ENCODE measurements at regions not wholly inside any gene's neighbourhood (a gene's known extent, or its start where the extent isn't known, plus 50 kb on each side); places are given as distances from the start of the nearest gene placed in this dataset.

DNA sequence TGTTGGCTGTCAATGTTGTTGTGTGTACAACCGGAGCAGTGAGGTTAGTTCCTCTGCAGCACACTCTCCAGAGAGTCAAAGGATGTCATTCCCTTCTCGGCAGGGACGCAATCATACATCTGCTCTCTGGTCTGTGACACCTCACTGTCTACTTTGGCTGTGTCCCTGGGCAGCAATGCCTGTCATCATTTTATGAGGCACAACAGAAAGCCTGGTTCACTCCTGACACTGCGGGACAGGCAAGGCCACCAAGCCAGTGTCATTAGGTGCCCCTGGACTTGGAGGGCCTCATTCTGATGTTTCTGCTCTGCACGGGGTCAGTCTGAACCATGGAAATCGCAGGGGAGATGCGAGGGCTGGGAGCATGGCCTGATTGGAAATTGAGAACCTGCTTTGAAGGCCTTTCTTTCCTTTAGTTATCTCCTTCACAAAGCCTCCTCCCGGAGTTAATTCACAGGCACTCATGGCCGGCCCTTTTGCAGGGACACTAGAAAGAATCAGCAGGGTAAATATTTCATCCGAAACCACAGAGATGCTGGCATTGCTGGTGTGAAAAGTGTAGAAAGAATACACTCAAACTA is 284.4 kb downstream of the ZNF536 start:
- no peak for DNase-seq (ENCODE audit: low spot score)
- TF ChIP-seq, protein P1, sequence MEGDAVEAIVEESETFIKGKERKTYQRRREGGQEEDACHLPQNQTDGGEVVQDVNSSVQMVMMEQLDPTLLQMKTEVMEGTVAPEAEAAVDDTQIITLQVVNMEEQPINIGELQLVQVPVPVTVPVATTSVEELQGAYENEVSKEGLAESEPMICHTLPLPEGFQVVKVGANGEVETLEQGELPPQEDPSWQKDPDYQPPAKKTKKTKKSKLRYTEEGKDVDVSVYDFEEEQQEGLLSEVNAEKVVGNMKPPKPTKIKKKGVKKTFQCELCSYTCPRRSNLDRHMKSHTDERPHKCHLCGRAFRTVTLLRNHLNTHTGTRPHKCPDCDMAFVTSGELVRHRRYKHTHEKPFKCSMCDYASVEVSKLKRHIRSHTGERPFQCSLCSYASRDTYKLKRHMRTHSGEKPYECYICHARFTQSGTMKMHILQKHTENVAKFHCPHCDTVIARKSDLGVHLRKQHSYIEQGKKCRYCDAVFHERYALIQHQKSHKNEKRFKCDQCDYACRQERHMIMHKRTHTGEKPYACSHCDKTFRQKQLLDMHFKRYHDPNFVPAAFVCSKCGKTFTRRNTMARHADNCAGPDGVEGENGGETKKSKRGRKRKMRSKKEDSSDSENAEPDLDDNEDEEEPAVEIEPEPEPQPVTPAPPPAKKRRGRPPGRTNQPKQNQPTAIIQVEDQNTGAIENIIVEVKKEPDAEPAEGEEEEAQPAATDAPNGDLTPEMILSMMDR (IDR thresholded peaks at IDR 0.05; ENCODE audit: extremely low read depth, insufficient read depth, missing control alignments) = no peak
- in situ Hi-C loops (cut with MboI; ENCODE audit: low pct_unique_long_range_greater_than_20kb, low sequenced_read_pairs, unreplicated experiment) = loop anchor here (25.0 kb wide), 1 partner anchor 919 kb away; no protein-coding TSS in a partner anchor

DNA sequence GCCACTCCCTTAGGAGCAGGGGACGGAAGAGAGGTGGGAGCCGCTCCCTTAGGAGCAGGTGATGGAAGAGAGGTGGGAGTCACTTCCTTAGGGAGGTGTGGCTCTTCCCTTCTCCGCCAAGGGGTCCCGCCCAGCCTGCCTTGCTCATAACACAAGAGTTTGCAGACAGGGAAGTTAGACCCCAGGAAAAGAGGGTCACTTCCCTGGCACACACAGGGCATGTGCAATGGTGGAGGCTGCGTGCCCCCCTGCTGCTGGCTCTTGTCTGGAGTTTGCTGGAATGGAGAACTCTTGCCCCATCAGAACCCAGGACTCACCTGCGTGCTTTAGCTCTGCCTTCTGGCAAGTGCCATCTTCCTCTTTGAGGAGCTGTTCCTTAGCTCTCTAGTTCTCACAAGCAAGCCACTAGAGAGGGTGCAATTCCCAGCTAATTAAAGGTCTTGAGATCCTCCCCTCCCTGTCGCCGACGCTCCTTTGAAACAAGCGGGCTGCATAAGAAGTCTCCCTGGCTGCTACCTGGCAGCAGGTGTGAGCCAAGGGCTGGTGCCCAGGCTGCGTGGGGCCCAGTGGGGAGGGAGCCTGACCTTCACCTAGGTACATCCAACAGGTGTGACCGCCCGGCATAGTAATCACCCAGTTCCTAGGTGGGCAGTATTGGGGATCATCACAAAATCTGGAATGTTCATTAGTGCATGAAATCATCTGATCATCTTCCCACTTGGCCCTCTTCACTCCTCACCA is 281.6 kb downstream of the ZNF536 start:
- TF ChIP-seq, protein P1 (IDR thresholded peaks at IDR 0.05; ENCODE audit: extremely low read depth, insufficient read depth, missing control alignments) = no peak
- in situ Hi-C loops (cut with MboI; ENCODE audit: low pct_unique_long_range_greater_than_20kb, low sequenced_read_pairs, unreplicated experiment) = loop anchor here (25.0 kb wide), 1 partner anchor 917 kb away; no protein-coding TSS in a partner anchor
- no peak for DNase-seq (ENCODE audit: low spot score)

DNA sequence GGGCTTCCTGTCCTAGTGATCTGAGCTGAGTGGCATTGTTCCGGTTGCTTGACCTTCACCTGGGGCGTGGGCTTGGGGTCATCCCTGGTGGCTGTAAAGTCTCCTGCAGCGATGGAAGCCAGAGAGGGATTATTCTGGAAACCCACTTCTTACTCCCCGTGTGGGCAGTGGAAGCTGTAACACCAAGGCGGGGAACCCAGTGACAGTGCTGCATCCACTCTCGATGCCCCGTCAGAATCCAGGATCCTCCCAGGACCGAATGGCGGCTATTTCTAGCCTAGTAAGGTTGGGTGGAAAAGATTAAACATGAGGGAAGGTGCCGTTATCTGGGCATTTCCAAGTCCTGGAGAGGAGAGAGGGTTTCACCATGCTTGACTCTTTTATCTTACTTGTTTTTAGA is 280.6 kb downstream of the ZNF536 start:
- TF ChIP-seq, protein P1 (IDR thresholded peaks at IDR 0.05; ENCODE audit: extremely low read depth, insufficient read depth, missing control alignments) = no peak
- DNase-seq (ENCODE audit: low spot score) = no peak
- in situ Hi-C loops (cut with MboI; ENCODE audit: low pct_unique_long_range_greater_than_20kb, low sequenced_read_pairs, unreplicated experiment) = loop anchor here (25.0 kb wide), 1 partner anchor 915 kb away; no protein-coding TSS in a partner anchor

DNA sequence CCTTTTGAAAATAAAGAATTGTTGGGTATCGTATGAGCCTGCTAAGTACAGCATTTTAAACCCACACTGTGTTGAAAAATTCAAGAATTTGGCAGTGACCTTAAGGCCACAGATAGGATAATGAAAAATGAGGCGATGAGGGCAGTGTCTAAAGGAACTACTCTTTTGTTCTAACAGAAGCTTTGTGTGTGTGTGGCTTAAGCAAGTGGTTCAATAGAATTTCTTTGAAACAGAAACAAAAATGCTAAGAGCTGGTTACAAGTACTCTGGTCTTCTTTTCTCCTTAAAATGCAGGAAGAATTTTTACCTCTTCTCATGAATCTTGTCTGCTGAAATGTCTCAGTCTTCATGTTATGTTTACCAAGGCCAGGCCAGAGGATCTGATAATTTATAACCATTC is 279.5 kb downstream of the ZNF536 start:
- TF ChIP-seq, protein P1 (IDR thresholded peaks at IDR 0.05; ENCODE audit: extremely low read depth, insufficient read depth, missing control alignments) = no peak
- DNase-seq (ENCODE audit: low spot score) = no peak
- in situ Hi-C loops (cut with MboI; ENCODE audit: low pct_unique_long_range_greater_than_20kb, low sequenced_read_pairs, unreplicated experiment) = loop anchor here (25.0 kb wide), 1 partner anchor 914 kb away; no protein-coding TSS in a partner anchor

DNA sequence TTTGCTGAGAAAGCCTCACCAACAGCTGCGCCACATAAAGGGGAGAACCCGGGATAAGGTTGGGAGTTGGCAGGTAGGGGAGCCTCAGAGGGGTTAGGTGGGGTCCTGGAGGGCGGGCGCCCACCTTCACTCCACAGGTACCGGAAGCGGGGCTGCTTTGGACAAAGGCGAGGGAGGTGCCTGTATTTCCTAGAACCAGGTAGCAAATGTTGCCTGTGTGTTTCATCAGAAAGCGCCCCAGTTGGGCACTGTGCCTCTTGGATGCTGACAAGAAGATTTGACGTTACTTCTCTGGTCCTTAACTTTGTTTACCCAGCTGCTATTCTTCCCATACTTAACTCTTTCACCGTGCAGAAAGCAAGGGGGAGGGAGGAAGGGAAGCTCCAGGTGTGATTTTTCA is 278.9 kb downstream of the ZNF536 start:
- no peak for DNase-seq (ENCODE audit: low spot score)
- TF ChIP-seq, protein P1 (IDR thresholded peaks at IDR 0.05; ENCODE audit: extremely low read depth, insufficient read depth, missing control alignments) = peak; percentile 1
- in situ Hi-C loops (cut with MboI; ENCODE audit: low pct_unique_long_range_greater_than_20kb, low sequenced_read_pairs, unreplicated experiment) = loop anchor here (25.0 kb wide), 1 partner anchor 914 kb away; no protein-coding TSS in a partner anchor

DNA sequence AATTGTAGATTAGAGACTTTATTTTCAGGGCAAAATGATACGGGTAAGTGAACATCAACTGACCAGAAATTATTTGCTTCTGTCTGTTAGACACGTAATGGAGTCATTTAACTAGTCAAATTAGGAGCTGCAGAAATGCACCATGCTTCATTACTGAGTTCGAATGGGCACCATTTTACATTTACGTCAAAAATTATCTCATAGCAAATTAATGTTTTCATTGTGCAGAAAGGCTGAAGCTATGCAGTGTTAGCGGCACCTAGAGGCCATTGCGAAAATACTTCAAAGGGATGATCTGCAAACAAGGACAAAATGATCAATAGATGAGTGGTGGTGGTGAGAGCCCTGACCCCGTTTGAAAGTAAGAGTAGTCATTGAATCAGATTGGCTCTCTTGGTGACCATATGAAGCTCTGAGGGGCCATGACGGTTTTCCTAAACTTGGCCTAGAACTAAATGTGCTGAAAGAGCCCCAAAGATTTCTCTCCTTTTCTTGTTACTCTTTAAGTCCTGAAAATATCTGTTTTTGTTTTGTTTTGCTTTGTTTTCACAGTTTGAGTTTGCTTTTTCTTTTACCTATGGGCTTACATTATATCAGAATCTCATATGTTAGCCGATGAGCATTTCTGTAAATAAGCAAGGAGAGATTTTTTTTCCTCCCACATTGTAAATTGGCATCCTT is 277.9 kb downstream of the ZNF536 start:
- DNase-seq (ENCODE audit: low spot score) = peak; percentile 75
- in situ Hi-C loops (cut with MboI; ENCODE audit: low pct_unique_long_range_greater_than_20kb, low sequenced_read_pairs, unreplicated experiment) = loop anchor here (25.0 kb wide), 1 partner anchor 913 kb away; no protein-coding TSS in a partner anchor
- TF ChIP-seq, protein P1 (IDR thresholded peaks at IDR 0.05; ENCODE audit: extremely low read depth, insufficient read depth, missing control alignments) = peak; percentile 76
